ENCODE measurements at regions not wholly inside any gene's neighbourhood (a gene's known extent, or its start where the extent isn't known, plus 50 kb on each side); places are given as distances from the start of the nearest gene placed in this dataset.

GRCh38 chr5:38768412-38769211 lies 77.2 kb upstream of the OSMR start:
- DNase-seq (no peak), ATAC-seq (ENCODE audit: low FRiP score in 2 of 2) (no peak)
- 66 to 73% methylated on average over 9 of the region's 9 CpGs for WGBS, 2 donors
- Histone ChIP-seq H3K36me3 (no peaks in the 10 kb centered on the region), H3K27ac (no peak overlapping the region), H3K4me1 (no peaks in the 10 kb centered on the region), H3K27me3 (no peaks in the 10 kb centered on the region), H3K4me3 (no peak overlapping the region), H3K9me3 (peaks cover 0 to 7% (median 3%) of the 10 kb centered on the region in 4 donors)
- TF ChIP-seq POLR2A (IDR thresholded peaks at IDR 0.05), result no peak
- TF ChIP-seq, protein P1, sequence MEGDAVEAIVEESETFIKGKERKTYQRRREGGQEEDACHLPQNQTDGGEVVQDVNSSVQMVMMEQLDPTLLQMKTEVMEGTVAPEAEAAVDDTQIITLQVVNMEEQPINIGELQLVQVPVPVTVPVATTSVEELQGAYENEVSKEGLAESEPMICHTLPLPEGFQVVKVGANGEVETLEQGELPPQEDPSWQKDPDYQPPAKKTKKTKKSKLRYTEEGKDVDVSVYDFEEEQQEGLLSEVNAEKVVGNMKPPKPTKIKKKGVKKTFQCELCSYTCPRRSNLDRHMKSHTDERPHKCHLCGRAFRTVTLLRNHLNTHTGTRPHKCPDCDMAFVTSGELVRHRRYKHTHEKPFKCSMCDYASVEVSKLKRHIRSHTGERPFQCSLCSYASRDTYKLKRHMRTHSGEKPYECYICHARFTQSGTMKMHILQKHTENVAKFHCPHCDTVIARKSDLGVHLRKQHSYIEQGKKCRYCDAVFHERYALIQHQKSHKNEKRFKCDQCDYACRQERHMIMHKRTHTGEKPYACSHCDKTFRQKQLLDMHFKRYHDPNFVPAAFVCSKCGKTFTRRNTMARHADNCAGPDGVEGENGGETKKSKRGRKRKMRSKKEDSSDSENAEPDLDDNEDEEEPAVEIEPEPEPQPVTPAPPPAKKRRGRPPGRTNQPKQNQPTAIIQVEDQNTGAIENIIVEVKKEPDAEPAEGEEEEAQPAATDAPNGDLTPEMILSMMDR (IDR thresholded peaks at IDR 0.05), result no peak
- no peak for TF ChIP-seq EP300 (IDR thresholded peaks at IDR 0.05)
- no peak for TF ChIP-seq POLR2AphosphoS5 (IDR thresholded peaks at IDR 0.05)

DNA sequence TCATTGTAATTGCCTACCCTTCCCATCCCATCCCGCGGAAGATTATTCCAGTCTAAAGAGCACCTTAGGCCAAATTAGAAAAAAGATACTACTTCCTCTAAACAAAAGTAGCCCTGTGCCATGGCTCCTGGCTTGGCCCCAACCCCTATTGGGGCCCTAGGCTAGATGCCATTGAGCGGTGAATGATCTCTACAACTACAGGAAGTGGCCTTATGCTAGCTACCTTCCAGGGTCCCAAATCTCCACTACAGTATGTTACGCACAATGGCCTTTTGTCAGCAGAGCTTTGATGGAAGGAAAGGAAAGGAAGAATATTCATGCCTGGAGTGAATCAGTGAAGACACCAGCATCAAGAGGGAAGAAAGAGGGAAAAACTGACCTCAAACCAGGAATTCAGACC lies 73.3 kb upstream of the OSMR start:
- 95 to 98% methylated on average over 4 of the region's 4 CpGs for WGBS, 2 donors
- Histone ChIP-seq H3K27ac (no peak overlapping the region), H3K36me3 (no peaks in the 10 kb centered on the region)

DNA sequence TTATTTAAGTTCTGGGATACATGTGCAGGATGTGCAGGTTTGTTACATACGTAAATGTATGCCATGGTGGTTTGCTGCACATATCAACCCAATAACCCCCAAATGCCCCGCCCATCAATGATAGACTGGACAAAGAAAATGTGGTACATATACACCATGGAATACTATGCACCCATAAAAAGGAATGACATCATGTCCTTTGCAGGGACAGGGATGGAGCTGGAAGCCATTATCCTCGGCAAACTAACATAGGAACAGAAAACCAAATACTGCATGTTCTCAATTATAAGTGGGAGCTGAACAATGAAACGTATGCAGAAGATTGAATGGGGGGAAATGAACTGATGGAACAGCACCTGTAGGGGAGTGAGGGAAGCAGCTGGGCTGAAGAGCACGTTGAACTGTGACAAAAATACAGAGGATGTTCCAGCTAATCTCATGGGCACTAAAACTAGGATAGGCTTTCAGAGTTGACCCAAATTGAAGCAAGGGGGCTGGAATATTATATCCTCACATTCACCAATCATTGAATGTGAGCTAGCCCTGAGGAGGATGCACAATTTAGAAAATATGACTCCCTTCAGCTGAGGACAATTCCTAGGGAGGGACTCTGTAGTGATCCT lies 70.5 kb upstream of the OSMR start:
- 84 to 92% methylated on average over 5 of the region's 5 CpGs for WGBS, 2 donors
- TF ChIP-seq EP300 (IDR thresholded peaks at IDR 0.05) (no peak), POLR2AphosphoS5 (IDR thresholded peaks at IDR 0.05) (no peak)
- Histone ChIP-seq H3K27me3 (no peaks in the 10 kb centered on the region), H3K4me3 (no peak overlapping the region), H3K27ac (no peak overlapping the region), H3K36me3 (no peaks in the 10 kb centered on the region), H3K9me3 (no peaks in the 10 kb centered on the region), H3K4me1 (no peaks in the 10 kb centered on the region)
- ATAC-seq (ENCODE audit: low FRiP score in 2 of 2) (no peak), DNase-seq (no peak)

More for the DNA sequence above, 73.3 kb upstream of the OSMR start:
- TF ChIP-seq POLR2AphosphoS5 (IDR thresholded peaks at IDR 0.05) (no peak), EP300 (IDR thresholded peaks at IDR 0.05) (no peak)
- TF ChIP-seq, protein P1 (IDR thresholded peaks at IDR 0.05), result no peak
- DNase-seq, result no peak
- no peaks in the 10 kb centered on the region for H3K9me3 ChIP-seq
- ATAC-seq (ENCODE audit: low FRiP score in 2 of 2), result no peak
- no peak overlapping the region for H3K4me3 ChIP-seq
- no peaks in the 10 kb centered on the region for H3K27me3 ChIP-seq
- H3K4me1 ChIP-seq, result no peaks in the 10 kb centered on the region

GRCh38 chr5:38776149-38776896 lies 69.5 kb upstream of the OSMR start:
- H3K36me3 ChIP-seq, result no peaks in the 10 kb centered on the region
- H3K27me3 ChIP-seq, result no peaks in the 10 kb centered on the region
- H3K4me3 ChIP-seq, result no peak overlapping the region
- H3K9me3 ChIP-seq, result no peaks in the 10 kb centered on the region
- WGBS, 2 donors, result 67 to 69% methylated on average over 6 of the region's 6 CpGs
- DNase-seq, result no peak
- peak in 1 of 2 donors; percentile 14 for ATAC-seq (ENCODE audit: low FRiP score in 2 of 2)
- TF ChIP-seq, protein P1 (IDR thresholded peaks at IDR 0.05), result no peak
- TF ChIP-seq POLR2AphosphoS5 (IDR thresholded peaks at IDR 0.05) (no peak), POLR2A (IDR thresholded peaks at IDR 0.05) (no peak), EP300 (IDR thresholded peaks at IDR 0.05) (no peak)
- H3K27ac ChIP-seq, result no peak overlapping the region
- peaks cover 0 to 8% (median 4%) of the 10 kb centered on the region in 4 donors for H3K4me1 ChIP-seq

DNA sequence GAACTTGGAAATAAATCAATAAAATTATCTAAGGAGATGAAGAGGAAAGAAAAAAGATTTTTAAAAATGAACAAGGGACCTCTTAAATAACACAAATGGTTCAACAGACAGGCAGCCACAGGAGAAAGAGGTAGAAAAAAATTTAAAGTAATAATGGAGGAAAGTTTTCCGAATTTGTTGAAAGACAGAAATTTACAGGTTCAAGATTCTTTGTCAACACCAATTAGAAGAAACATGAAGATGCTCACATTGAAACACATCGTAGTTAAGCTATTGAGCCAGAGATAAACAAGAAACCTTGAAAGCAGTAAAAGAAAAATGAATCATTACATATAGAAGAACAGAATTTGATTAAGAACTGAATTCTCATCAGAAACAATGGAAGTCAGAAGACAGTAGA lies 68.7 kb upstream of the OSMR start:
- 52 to 77% methylated on average over 2 of the region's 2 CpGs for WGBS, 2 donors
- DNase-seq, result no peak
- TF ChIP-seq POLR2AphosphoS5 (IDR thresholded peaks at IDR 0.05), result no peak
- TF ChIP-seq, protein P1 (IDR thresholded peaks at IDR 0.05), result no peak
- TF ChIP-seq POLR2A (IDR thresholded peaks at IDR 0.05), result no peak
- TF ChIP-seq EP300 (IDR thresholded peaks at IDR 0.05), result no peak
- Histone ChIP-seq H3K4me1 (peaks cover 2 to 14% (median 8%) of the 10 kb centered on the region in 4 donors), H3K36me3 (no peaks in the 10 kb centered on the region), H3K9me3 (no peaks in the 10 kb centered on the region), H3K27ac (no peak overlapping the region), H3K27me3 (no peaks in the 10 kb centered on the region), H3K4me3 (no peak overlapping the region)
- ATAC-seq (ENCODE audit: low FRiP score in 2 of 2), result no peak

Measured in upper lobe of left lung (tissue), 6 donors.